ENCODE measurements at regions not wholly inside any gene's neighbourhood (a gene's known extent, or its start where the extent isn't known, plus 50 kb on each side); places are given as distances from the start of the nearest gene placed in this dataset.

DNA sequence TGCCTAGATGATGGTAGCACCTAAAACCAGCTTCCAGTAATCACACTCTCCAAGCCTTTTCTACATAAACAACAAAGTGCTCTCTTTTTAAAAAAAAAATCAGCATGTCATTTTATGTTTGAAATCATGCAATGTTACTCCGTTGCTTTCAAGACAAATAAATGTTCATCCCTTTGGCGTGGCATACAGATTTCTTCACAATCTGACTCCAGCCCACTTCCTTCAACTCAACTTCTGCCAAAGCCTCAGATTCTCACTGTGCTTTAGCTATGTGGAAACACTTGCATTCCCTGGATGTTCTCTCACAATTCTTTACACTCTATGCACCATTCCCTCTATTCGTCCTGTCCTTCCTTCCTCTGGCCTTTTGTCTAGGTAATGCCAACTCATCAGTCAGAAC, 206.3 kb upstream of the BLID start:
- Histone ChIP-seq H3K27me3 (no peaks in the 10 kb centered on the region), H3K4me3 (no peak overlapping the region), H3K36me3 (no peaks in the 10 kb centered on the region), H3K9me3 (no peaks in the 10 kb centered on the region), H3K27ac (no peak overlapping the region), H3K4me1 (no peaks in the 10 kb centered on the region)
- no peak for DNase-seq
- TF ChIP-seq, protein P1, sequence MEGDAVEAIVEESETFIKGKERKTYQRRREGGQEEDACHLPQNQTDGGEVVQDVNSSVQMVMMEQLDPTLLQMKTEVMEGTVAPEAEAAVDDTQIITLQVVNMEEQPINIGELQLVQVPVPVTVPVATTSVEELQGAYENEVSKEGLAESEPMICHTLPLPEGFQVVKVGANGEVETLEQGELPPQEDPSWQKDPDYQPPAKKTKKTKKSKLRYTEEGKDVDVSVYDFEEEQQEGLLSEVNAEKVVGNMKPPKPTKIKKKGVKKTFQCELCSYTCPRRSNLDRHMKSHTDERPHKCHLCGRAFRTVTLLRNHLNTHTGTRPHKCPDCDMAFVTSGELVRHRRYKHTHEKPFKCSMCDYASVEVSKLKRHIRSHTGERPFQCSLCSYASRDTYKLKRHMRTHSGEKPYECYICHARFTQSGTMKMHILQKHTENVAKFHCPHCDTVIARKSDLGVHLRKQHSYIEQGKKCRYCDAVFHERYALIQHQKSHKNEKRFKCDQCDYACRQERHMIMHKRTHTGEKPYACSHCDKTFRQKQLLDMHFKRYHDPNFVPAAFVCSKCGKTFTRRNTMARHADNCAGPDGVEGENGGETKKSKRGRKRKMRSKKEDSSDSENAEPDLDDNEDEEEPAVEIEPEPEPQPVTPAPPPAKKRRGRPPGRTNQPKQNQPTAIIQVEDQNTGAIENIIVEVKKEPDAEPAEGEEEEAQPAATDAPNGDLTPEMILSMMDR (IDR thresholded peaks at IDR 0.05), result no peak
- no peak for TF ChIP-seq POLR2A (IDR thresholded peaks at IDR 0.05)

DNA sequence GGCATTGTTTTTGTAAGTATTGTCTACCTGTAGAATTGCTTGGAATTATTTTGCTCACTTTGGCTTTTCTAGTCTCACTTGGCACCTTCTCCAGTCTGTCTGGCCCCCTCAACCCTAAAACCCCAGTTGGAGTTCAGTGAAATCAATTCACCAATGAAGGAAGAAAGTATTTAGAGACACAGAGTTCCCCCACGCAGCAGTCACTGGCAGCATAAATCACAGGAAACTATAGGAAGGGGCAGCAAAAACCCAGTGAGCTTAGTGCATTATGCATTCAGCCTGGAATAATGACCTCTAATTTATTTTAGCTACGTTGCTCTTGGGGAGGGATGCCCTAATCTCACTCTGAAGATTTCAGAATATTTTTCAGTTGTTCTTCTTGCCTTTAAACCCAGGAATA, 204.7 kb upstream of the BLID start:
- Histone ChIP-seq H3K27ac (no peak overlapping the region), H3K27me3 (no peaks in the 10 kb centered on the region), H3K4me1 (no peaks in the 10 kb centered on the region), H3K9me3 (no peaks in the 10 kb centered on the region), H3K4me3 (no peak overlapping the region), H3K36me3 (no peaks in the 10 kb centered on the region)
- DNase-seq, result no peak
- TF ChIP-seq, protein P1 (IDR thresholded peaks at IDR 0.05), result no peak
- TF ChIP-seq POLR2A (IDR thresholded peaks at IDR 0.05), result no peak

DNA sequence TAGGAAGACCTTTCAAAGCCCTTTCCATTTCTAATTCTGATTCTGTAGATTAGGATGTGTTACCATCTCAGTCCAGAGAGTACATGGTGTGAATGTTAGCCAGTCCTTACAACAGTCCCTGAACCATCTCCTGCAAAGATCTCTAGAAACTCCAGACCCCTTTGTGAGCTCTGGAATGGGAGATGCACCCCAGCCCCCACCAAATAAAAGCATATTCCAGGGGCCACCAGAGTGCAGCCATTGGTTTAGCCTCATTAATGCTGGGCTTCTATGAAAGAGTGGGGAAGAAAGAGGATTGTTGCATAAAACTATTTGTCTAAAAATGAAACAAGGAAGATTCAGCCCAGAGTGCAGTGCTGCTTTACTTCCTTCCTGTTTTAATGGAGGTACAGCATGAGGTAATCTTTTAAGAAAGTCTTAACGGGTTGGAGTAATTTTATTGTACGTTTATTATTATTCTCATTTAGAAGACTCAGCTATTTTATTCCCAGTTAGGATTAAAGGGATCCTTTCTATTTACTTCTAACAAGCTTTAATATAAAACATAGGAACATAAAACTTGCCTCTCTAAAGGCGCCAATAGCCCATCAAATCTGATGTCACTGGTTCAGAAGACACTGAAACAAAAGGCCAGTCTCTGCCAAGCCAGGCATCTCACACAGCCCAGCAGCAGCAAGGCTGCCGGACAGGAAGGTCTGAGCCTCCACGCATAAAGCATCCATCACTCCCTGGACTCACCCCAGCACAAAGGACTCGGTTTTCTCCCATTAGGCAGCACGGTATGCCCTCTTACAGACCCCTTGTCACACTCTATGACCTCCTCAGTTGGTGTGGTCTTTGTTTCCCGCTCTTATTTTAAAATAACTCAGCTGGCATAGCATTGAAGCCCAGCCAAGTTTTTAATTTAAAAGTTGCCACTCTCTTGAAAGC, 203.9 kb upstream of the BLID start:
- H3K9me3 ChIP-seq, result no peaks in the 10 kb centered on the region
- H3K27me3 ChIP-seq, result no peaks in the 10 kb centered on the region
- no peak overlapping the region for H3K27ac ChIP-seq
- no peak overlapping the region for H3K4me3 ChIP-seq
- H3K36me3 ChIP-seq, result no peaks in the 10 kb centered on the region
- no peak for TF ChIP-seq POLR2A (IDR thresholded peaks at IDR 0.05)
- TF ChIP-seq, protein P1 (IDR thresholded peaks at IDR 0.05), result no peak
- DNase-seq, result no peak
- H3K4me1 ChIP-seq, result no peaks in the 10 kb centered on the region

- no peak overlapping the region for H3K27ac ChIP-seq
- H3K4me1 ChIP-seq, result no peaks in the 10 kb centered on the region
- no peaks in the 10 kb centered on the region for H3K27me3 ChIP-seq
- no peak for DNase-seq
- no peaks in the 10 kb centered on the region for H3K36me3 ChIP-seq
- no peak overlapping the region for H3K4me3 ChIP-seq
- TF ChIP-seq POLR2A (IDR thresholded peaks at IDR 0.05), result no peak
- TF ChIP-seq, protein P1 (IDR thresholded peaks at IDR 0.05), result no peak
- H3K9me3 ChIP-seq, result no peaks in the 10 kb centered on the region
Measured at GRCh38 chr11:122319085-122319484, 203.1 kb upstream of the BLID start.

GRCh38 chr11:122317305-122317704, 201.3 kb upstream of the BLID start:
- H3K27me3 ChIP-seq, result no peaks in the 10 kb centered on the region
- no peaks in the 10 kb centered on the region for H3K4me1 ChIP-seq
- H3K4me3 ChIP-seq, result no peak overlapping the region
- H3K36me3 ChIP-seq, result no peaks in the 10 kb centered on the region
- no peaks in the 10 kb centered on the region for H3K9me3 ChIP-seq
- no peak for TF ChIP-seq POLR2A (IDR thresholded peaks at IDR 0.05)
- TF ChIP-seq, protein P1 (IDR thresholded peaks at IDR 0.05), result no peak
- no peak for DNase-seq
- no peak overlapping the region for H3K27ac ChIP-seq
